ENCODE measurements at regions not wholly inside any gene's neighbourhood (a gene's known extent, or its start where the extent isn't known, plus 50 kb on each side); places are given as distances from the start of the nearest gene placed in this dataset.
"Not testable (repeated sequence)": the region's sequence is repeated elsewhere in the genome, so short reads cannot be mapped to it uniquely, and the experiment has no call there.

- no peak for DNase-seq
- no peak for ATAC-seq
- intact Hi-C loops (cut with DNase I): no loop called here
Measured at GRCh38 chr6:11486959-11487358, 50.6 kb upstream of the TMEM170B start.

- ATAC-seq (no peak), DNase-seq (no peak)
- intact Hi-C loops (cut with DNase I): no loop called here
Measured at GRCh38 chr6:11486486-11486885, 51.1 kb upstream of the TMEM170B start.

- ATAC-seq: no peak
- DNase-seq: no peak
- intact Hi-C loops (cut with DNase I): no loop called here
Measured at GRCh38 chr6:11486051-11486450, 51.5 kb upstream of the TMEM170B start.

GRCh38 chr6:11485271-11485670 lies 52.3 kb upstream of the TMEM170B start:
- ATAC-seq (no peak), DNase-seq (no peak)
- intact Hi-C loops (cut with DNase I): no loop called here

- intact Hi-C loops (cut with DNase I): no loop called here
- ATAC-seq (no peak), DNase-seq (no peak)
Measured at GRCh38 chr6:11484441-11484840, 53.1 kb upstream of the TMEM170B start.

- ATAC-seq: peak in 1 of 2 donors; percentile 27
- DNase-seq: no peak
- intact Hi-C loops (cut with DNase I): no loop called here
Measured at GRCh38 chr6:11482616-11483015, 54.9 kb upstream of the TMEM170B start.

- intact Hi-C loops (cut with DNase I): no loop called here
- ATAC-seq (no peak), DNase-seq (no peak)
Measured at GRCh38 chr6:11480541-11480940, 57.0 kb upstream of the TMEM170B start.

- DNase-seq (no peak), ATAC-seq (no peak)
- intact Hi-C loops (cut with DNase I): no loop called here
Measured at GRCh38 chr6:11479296-11479695, 58.3 kb upstream of the TMEM170B start.

- intact Hi-C loops (cut with DNase I): no loop called here
- no peak for DNase-seq
- no peak for ATAC-seq
Measured at GRCh38 chr6:11478586-11478985, 59.0 kb upstream of the TMEM170B start.

GRCh38 chr6:11475016-11475415 lies 62.5 kb upstream of the TMEM170B start:
- DNase-seq (no peak), ATAC-seq (no peak)
- intact Hi-C loops (cut with DNase I): no loop called here

- DNase-seq: no peak
- intact Hi-C loops (cut with DNase I): no loop called here
- ATAC-seq: peak in 1 of 2 donors; percentile 67
Measured at GRCh38 chr6:11473008-11473740, 64.4 kb upstream of the TMEM170B start.

- intact Hi-C loops (cut with DNase I): no loop called here
- DNase-seq: no peak
- no peak for ATAC-seq
Measured at GRCh38 chr6:11471261-11471660, 66.3 kb upstream of the TMEM170B start.

GRCh38 chr6:11469684-11470083 lies 67.9 kb upstream of the TMEM170B start:
- ATAC-seq (no peak), DNase-seq (no peak)
- intact Hi-C loops (cut with DNase I): no loop called here

- intact Hi-C loops (cut with DNase I); DNase-seq; ATAC-seq: not testable (repeated sequence)
Measured at GRCh38 chr6:11468271-11468670, 69.3 kb upstream of the TMEM170B start.

- intact Hi-C loops (cut with DNase I): no loop called here
- no peak for DNase-seq
- no peak for ATAC-seq
Measured at GRCh38 chr6:11467364-11467763, 70.2 kb upstream of the TMEM170B start.

GRCh38 chr6:11463398-11463780 lies 74.2 kb upstream of the TMEM170B start:
- intact Hi-C loops (cut with DNase I): no loop called here
- no peak for DNase-seq
- no peak for ATAC-seq

- ATAC-seq (no peak), DNase-seq (no peak)
- intact Hi-C loops (cut with DNase I): no loop called here
Measured at GRCh38 chr6:11462742-11463397, 74.7 kb upstream of the TMEM170B start.

GRCh38 chr6:11460837-11461661 lies 76.5 kb upstream of the TMEM170B start:
- DNase-seq (no peak), ATAC-seq (no peak)
- intact Hi-C loops (cut with DNase I): no loop called here

- intact Hi-C loops (cut with DNase I): no loop called here
- DNase-seq (no peak), ATAC-seq (peak; percentile 27 to 53)
Measured at GRCh38 chr6:11460001-11460668, 77.4 kb upstream of the TMEM170B start.

Data from left cardiac atrium (tissue), 4 donors.